CD1c-positive myeloid dendritic cell (primary cell): ENCODE measurements at regions not wholly inside any gene's neighbourhood (a gene's known extent, or its start where the extent isn't known, plus 50 kb on each side); places are given as distances from the start of the nearest gene placed in this dataset.
"Not testable (repeated sequence)": the region's sequence is repeated elsewhere in the genome, so short reads cannot be mapped to it uniquely, and the experiment has no call there.

ENCODE experiments used
- DNase-seq: peaks from one replicate; pipeline ENCODE4 v3.0.0-alpha.2; 2016; ENCODE audit errors: extremely low spot score

- no peak for DNase-seq
These were observed 258.4 kb downstream of the SPRY2 start for GRCh38 chr13:80082396-80083080.

GRCh38 chr13:80074811-80075210 is 266.1 kb downstream of the SPRY2 start:
- no peak for DNase-seq

GRCh38 chr13:80074143-80074752 is 266.7 kb downstream of the SPRY2 start:
- no peak for DNase-seq

DNA sequence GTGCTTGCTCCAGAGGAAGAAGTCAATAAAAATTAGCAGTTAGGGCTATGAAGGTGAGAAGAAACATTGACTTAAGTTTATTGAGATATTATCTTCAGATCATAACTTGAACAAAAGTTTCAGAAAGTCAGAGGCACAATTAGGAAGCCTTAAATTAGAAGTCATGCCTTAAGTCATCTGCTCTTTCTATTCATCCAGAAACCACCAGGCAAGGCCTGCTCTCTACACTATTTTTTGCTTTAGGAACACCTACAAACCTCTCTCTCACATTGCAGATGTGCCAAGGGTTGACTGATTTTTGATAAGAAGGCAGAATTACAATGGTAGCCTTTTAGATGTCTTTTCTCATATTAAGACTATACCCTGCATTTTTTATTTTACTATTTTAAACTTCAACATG is 268.7 kb downstream of the SPRY2 start:
- no peak for DNase-seq

DNA sequence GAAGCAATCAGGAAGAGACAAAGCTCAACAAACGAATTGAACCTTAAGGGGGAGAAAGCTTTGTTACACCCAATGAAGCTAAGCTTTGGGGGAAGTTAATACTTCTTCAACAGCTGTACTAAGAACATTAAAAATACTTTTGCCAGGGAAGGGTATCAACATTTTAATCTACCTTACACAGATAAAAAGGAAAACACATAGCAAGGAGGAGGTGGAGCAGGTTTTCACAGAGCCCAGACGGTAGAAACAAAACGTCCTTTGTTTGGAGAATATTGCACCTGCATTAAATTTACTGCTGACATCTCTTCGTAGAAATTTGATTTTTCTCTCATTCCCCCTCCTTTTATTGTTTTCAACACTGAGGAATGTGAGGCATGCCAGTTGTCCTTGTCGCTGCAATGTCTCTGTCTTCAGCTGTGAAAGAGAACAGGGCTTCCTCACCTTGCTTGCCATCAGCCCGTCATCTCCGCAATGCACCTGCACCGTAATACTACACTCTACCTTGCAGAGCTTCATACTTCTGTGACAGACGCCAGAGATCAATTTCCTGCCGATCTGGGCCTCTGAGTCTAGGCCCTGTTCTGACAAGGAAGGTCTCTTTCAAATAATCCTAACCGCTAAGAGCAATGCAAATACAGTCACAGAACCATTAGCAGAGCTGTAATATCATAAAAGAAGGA is 270.8 kb downstream of the SPRY2 start:
- DNase-seq, result no peak

DNA sequence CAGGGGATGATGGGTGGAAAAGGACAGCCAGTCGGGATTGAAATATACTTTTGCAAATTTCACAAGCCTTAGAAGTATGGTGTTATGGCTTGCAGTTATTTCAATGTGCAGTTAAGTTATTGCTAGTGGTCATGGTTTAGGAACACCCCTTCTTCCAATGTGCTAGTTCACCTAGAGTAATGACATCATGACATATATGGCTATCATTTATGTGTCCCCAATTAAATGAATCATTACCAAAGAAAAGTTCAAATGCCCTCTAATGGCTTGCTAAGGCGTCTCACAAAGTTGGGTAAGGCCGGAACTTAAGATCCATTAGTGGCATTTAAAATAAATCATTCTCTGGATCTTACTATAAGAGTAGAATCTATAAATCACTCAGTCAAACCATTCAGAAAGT is 271.6 kb downstream of the SPRY2 start:
- DNase-seq, result no peak

- DNase-seq, result no peak
These were observed 274.9 kb downstream of the SPRY2 start for GRCh38 chr13:80065996-80066395.

DNA sequence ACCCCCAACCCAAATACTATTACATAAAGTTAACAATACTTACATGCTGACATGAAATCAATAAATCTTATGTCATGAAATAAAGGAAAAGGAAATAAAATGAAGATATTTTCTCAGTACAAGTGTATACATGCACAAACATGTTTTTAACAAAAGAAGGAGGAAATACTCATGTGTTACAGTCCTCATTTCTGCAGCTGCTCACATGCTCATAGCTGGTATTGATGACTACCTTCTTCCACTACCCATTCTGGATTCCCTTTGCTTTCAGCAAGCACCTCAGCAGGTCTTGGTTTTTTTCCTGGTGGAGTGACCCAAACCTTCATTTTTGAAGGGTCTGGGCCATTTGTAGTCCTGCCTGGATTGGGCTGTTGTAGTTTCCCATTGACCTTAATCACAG is 278.5 kb downstream of the SPRY2 start:
- DNase-seq, result not testable (repeated sequence)

DNA sequence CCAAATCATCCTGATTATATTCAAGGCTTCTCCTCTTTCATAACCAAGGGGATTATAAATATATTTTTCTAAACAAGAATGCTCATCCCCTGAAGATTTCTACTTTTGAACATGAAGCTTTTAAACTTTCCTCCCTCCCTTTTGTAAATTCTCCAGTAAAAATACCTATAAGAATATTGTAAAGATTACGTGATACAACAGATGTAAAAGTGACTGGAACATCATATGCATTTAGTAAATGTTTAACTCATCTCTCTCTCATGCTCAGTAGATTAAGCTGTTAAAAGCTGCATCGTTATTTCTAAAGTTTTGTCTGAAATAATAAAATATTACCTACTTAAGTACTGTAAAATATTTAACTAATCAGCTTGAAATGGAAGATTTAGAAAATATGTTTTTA is 281.1 kb downstream of the SPRY2 start:
- no peak for DNase-seq

DNA sequence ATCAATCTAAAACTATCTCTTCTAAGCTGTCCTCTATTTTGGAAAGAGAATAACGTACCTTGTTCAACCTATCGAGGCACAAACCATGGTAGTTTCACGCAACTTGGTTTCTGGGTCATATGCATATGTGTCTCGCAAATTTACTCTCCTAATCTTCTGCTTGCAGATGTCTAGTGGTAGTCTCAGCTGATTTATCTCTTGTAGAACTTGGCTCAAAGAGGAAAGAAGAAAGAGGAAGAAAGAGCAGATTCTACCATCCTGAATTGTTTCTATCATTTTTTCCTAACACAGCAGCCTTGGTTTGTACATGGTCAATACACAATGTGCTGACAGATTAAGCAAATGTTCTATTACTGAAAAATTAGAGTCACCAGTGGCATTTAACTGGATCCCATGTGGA is 282.3 kb downstream of the SPRY2 start:
- no peak for DNase-seq

DNA sequence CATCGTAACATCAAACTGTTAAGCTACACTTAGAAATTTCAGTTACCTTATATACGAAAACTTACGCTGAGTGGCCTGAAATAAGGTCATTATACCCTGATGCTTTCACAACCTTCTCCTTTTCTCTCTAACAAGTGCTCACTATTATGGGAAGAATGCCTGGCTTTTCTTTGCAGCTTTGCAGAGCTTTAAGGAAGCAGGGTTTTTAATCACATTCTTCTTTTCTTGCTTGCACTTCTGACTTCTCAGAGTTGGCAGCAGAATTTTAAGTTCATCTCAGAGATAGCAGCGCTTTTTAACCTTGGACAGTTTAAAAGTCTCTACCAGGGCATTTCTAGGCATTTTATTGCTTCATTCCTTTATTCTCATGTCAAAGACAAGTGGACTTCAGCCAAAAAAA is 285.1 kb downstream of the SPRY2 start:
- DNase-seq, result no peak

DNA sequence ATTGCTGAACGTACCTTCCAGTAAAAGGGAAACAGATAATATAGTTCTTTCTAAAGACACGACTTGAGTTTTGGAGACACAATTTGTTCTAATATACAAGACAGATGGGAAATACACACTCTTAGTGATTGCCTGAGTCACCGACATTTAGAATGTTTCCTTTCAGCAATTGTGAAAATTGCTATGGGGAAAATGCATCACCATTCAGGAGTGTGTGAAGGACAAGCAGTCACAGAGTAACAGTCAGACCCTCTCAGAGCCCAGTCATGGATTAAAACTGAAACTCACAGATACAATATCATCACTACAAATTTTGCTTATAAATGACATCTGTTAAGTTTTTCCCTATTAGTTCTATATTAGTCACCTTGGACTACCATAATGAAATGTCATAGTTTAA is 286.1 kb downstream of the SPRY2 start:
- no peak for DNase-seq

DNA sequence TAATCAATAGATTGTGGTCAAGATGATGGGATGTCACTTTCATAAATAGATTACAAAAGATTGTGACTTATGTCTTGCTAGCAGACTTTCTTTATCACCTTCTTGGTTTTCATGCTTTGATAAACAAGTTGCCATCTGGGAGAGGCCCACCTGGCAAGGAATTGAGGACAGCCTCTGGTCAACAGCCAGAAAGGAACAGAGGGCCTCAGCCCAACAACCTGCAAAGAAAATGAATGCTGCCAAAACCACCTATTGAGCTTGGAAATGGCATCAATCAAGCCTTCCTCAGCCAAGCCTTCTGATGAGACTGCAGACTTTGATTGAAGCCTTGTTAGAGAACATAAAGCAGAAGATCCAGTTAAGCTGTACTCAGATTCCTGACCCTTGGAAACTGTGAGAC is 288.6 kb downstream of the SPRY2 start:
- DNase-seq, result no peak

DNA sequence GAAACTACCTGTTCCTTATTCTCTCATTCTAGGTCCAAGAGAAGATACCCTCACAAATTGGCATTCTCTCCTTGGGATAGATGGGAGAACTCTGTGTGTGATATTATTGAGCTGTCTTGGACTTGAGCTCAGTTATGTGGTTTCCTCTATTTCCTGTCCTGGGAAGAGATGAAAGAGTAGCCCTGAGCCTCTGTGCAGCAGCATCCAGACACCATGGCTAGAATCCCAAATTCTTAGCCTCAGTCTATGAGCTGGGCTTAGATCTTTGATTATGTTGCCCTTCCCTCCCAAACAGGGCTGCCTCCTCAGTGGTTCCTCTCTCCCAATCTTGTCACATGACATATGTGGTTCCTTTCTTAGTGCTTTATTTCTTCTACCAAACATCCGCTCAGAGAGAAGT is 290.7 kb downstream of the SPRY2 start:
- no peak for DNase-seq

GRCh38 chr13:80048802-80049201 is 292.1 kb downstream of the SPRY2 start:
- peak; percentile 98 for DNase-seq

- no peak for DNase-seq
These were observed 292.9 kb downstream of the SPRY2 start for GRCh38 chr13:80048030-80048429.

GRCh38 chr13:80047406-80047805 is 293.5 kb downstream of the SPRY2 start:
- no peak for DNase-seq

- peak; percentile 46 for DNase-seq
These were observed 300.0 kb downstream of the SPRY2 start for GRCh38 chr13:80040981-80041317.

GRCh38 chr13:80040196-80040980 is 300.5 kb downstream of the SPRY2 start:
- peak; percentile 64 for DNase-seq

- DNase-seq, result peak; percentile 65
These were observed 301.9 kb downstream of the SPRY2 start for GRCh38 chr13:80039000-80039399.

DNA sequence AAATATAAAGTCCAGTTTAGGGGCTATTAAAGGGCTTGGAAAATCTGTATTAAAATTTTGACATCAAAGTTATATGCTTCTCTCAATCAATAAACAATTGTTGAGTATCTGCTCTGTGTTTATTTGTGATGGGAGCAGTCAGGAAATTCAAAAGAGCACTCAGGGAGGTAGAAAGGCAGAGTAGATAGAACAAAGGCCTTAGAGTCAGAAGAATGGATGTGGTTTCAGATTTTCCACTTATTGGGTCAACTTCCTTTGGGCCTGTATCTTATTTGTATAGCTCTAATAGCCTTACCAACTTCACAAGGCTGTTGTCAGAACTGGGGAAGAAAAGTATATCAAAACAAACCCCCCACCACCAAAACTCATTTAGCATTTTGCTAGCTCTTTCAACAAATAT is 302.6 kb downstream of the SPRY2 start:
- no peak for DNase-seq

GRCh38 chr13:80037505-80037888 is 303.4 kb downstream of the SPRY2 start:
- DNase-seq, result peak; percentile 77
